Lung (tissue), 11 donors: ENCODE measurements at regions not wholly inside any gene's neighbourhood (a gene's known extent, or its start where the extent isn't known, plus 50 kb on each side); places are given as distances from the start of the nearest gene placed in this dataset.

Source experiments
- ATAC-seq: fragments of 200-7000 bp; cut with Tn5 transposase; one replicate; pipeline ENCODE4 v1.9.1; 2020; ENCODE audit warnings: moderate number of reproducible peaks; ENCODE audit not compliant: insufficient read depth, low FRiP score
- DNase-seq, 3 donors: peaks; one replicate each; pipeline ENCODE4 v3.0.0-alpha.2; 2013 to 2017
- H3K27ac ChIP-seq, 2 donors: one replicate each; pipeline ENCODE4 v1.5.1; 2013; ENCODE audit warnings: mild to moderate bottlenecking in 2 of 2, moderate library complexity in 2 of 2, control low read depth in 1 of 2, inconsistent platforms in 1 of 2, low read depth in 1 of 2, low read length in 1 of 2
- H3K27me3 ChIP-seq, 3 donors: one replicate each; pipeline ENCODE4 v1.5.1; 2013; ENCODE audit warnings: low read length in 2 of 3; ENCODE audit not compliant: control insufficient read depth in 3 of 3, insufficient read depth in 3 of 3
- H3K36me3 ChIP-seq, 4 donors: one replicate each; pipeline ENCODE4 v1.5.1; 2013; ENCODE audit warnings: low read length in 4 of 4, mild to moderate bottlenecking in 1 of 4, moderate library complexity in 1 of 4; ENCODE audit not compliant: control insufficient read depth in 4 of 4, insufficient read depth in 4 of 4
- H3K4me1 ChIP-seq, 5 donors: one replicate each; pipeline ENCODE4 v1.5.1; 2013; ENCODE audit warnings: low read length in 5 of 5, mild to moderate bottlenecking in 2 of 5, moderate library complexity in 1 of 5; ENCODE audit not compliant: control insufficient read depth in 5 of 5, insufficient read depth in 5 of 5
- H3K4me3 ChIP-seq: one replicate; pipeline ENCODE4 v1.5.1; 2013; ENCODE audit warnings: mild to moderate bottlenecking, control low read depth, moderate library complexity
- H3K9ac ChIP-seq, 2 donors: one replicate each; pipeline ENCODE4 v1.5.1; 2013; ENCODE audit warnings: low read length in 2 of 2, control low read depth in 1 of 2; ENCODE audit not compliant: insufficient read depth in 1 of 2
- H3K9me3 ChIP-seq, 4 donors: one replicate each; pipeline ENCODE4 v1.5.1; 2013; ENCODE audit warnings: low read length in 3 of 4, mild to moderate bottlenecking in 1 of 4, moderate library complexity in 1 of 4; ENCODE audit not compliant: control insufficient read depth in 4 of 4, insufficient read depth in 3 of 4
- WGBS, 2 donors: extraction: QIAGEN DNeasy Blood & Tissue Kit; methylation state at CpG; one replicate each; pipeline ENCODE4 v1.1.7; 2013; 5-methylcytosine and 5-hydroxymethylcytosine counted together
- TF ChIP-seq, protein P1 (sequence below): IDR thresholded peaks from 2 replicates; pipeline ENCODE4 v1.5.1; 2012; ENCODE audit warnings: mild to moderate bottlenecking; ENCODE audit errors: control extremely low read depth, extremely low read depth
- donor health status: control.
- donor health status: control.
- donor health status: Bipolar disorder and iron deficiency.
- donor health status: healthy.
- donor health status: DM: yes; HTN: yes; CAD: no.

DNA sequence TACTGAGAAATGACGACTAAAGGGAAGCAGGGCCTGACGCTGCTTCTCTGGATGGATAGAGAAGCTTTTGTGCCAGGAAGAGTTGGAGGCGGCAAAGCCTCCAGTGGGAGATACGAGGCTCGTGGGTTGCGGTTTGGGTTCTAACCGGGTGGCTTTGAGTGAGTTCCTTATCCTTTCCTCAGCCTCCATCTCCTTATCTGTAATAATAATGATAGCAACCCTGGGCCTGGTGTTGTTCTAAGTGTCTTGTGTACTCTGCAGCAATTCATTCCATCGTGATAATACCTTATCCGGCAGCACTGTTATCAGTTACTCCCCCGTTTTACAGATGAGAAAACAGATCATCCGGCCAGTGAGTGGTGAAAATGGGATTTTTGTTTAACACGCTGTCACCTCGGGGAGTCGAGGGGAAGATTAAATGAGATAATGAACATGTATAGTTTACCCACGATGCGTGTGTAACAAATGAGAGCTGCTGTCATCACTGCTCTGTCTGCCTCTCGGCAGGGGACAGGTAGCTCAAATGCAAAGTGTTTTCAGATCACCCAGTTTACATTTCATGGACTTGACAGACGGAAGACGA, 52.0 kb upstream of the LHX1 start:
- Histone ChIP-seq H3K27me3 (peaks cover 7 to 22% (median 8%) of the 10 kb centered on the region in 3 donors), H3K27ac (no peak overlapping the region), H3K9me3 (peaks cover 0 to 12% (median 5%) of the 10 kb centered on the region in 4 donors), H3K4me1 (peaks cover 0 to 5% (median 0%) of the 10 kb centered on the region in 5 donors), H3K4me3 (no peak overlapping the region), H3K36me3 (no peaks in the 10 kb centered on the region), H3K9ac (no peak overlapping the region)
- TF ChIP-seq, protein P1, sequence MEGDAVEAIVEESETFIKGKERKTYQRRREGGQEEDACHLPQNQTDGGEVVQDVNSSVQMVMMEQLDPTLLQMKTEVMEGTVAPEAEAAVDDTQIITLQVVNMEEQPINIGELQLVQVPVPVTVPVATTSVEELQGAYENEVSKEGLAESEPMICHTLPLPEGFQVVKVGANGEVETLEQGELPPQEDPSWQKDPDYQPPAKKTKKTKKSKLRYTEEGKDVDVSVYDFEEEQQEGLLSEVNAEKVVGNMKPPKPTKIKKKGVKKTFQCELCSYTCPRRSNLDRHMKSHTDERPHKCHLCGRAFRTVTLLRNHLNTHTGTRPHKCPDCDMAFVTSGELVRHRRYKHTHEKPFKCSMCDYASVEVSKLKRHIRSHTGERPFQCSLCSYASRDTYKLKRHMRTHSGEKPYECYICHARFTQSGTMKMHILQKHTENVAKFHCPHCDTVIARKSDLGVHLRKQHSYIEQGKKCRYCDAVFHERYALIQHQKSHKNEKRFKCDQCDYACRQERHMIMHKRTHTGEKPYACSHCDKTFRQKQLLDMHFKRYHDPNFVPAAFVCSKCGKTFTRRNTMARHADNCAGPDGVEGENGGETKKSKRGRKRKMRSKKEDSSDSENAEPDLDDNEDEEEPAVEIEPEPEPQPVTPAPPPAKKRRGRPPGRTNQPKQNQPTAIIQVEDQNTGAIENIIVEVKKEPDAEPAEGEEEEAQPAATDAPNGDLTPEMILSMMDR, result no peak
- WGBS, 2 donors, result 42 to 65% methylated on average over 19 of the region's 19 CpGs
- ATAC-seq (no peak), DNase-seq (peak in 1 of 3 donors; percentile 7)

DNA sequence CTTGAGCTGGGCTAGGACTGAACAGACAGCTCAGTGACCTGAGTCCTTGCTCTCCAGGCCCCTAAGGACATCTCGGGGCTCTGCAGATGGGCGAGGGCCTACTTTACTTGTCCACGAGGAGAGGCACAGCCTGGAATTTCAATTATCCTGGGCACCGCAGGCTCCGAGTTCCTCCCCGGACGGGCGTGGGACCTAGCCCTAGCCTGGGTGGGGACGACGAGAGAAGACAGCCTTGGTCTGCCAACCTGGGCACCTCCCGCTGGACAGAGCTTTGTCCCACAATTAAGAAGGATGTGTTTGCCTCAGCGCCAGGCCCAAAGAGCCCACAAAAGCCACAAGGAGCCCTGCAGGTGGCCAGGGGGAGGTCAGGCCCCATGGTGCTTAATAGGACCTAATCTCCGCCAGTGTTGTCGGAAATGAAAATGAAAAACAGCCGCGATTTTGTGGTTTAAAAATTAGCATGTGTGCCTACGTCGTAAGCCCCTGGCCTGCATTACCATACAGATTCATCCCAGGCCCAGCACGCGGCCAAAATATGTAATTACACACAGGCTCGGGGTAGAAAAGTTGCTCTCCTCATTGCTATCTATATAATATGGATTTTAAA, 51.4 kb upstream of the LHX1 start:
- no peaks in the 10 kb centered on the region for H3K36me3 ChIP-seq
- ATAC-seq (no peak), DNase-seq (no peak)
- peaks cover 0 to 5% (median 0%) of the 10 kb centered on the region in 5 donors for H3K4me1 ChIP-seq
- WGBS, 2 donors, result 81 to 83% methylated on average over 21 of the region's 21 CpGs
- H3K9me3 ChIP-seq, result peaks cover 0 to 11% (median 4%) of the 10 kb centered on the region in 4 donors
- H3K27ac ChIP-seq, result no peak overlapping the region
- TF ChIP-seq, protein P1, result no peak
- H3K4me3 ChIP-seq, result no peak overlapping the region
- H3K27me3 ChIP-seq, result peaks cover 7 to 24% (median 8%) of the 10 kb centered on the region in 3 donors
- no peak overlapping the region for H3K9ac ChIP-seq
